ENCODE measurements at regions not wholly inside any gene's neighbourhood (a gene's known extent, or its start where the extent isn't known, plus 50 kb on each side); places are given as distances from the start of the nearest gene placed in this dataset.

GRCh38 chr3:118168175-118168574, 866.5 kb downstream of the IGSF11 start:
- peaks cover 9% of the 10 kb centered on the region for H3K4me1 ChIP-seq (ENCODE audit: insufficient read depth, low read length)
- H3K27ac ChIP-seq (ENCODE audit: low read length) = no peak overlapping the region
- no peak overlapping the region for H3K4me3 ChIP-seq (ENCODE audit: low read depth in 1 of 2, low read length in 2 of 2)
- no peak overlapping the region for H2AFZ ChIP-seq (ENCODE audit: low read depth, low read length)
- H3K4me2 ChIP-seq (ENCODE audit: insufficient read depth, low read length) = no peak overlapping the region
- no peaks in the 10 kb centered on the region for H3K27me3 ChIP-seq (ENCODE audit: insufficient read depth, low read length, poor library complexity)
- no peaks in the 10 kb centered on the region for H3K36me3 ChIP-seq (ENCODE audit: insufficient read depth, low read length)
- no peaks in the 10 kb centered on the region for H3K79me2 ChIP-seq (ENCODE audit: insufficient read depth, low read length)
- H3K9me3 ChIP-seq (ENCODE audit: insufficient read depth, low read length, severe bottlenecking) = peaks cover 8% of the 10 kb centered on the region
- H4K20me1 ChIP-seq (ENCODE audit: insufficient read depth, low read length) = no peaks in the 10 kb centered on the region
- DNase-seq = no peak
- H3K9ac ChIP-seq (ENCODE audit: low read depth, low read length) = no peak overlapping the region
- no peak for ATAC-seq (ENCODE audit: insufficient read depth, low read depth)
- TF ChIP-seq, protein P1, sequence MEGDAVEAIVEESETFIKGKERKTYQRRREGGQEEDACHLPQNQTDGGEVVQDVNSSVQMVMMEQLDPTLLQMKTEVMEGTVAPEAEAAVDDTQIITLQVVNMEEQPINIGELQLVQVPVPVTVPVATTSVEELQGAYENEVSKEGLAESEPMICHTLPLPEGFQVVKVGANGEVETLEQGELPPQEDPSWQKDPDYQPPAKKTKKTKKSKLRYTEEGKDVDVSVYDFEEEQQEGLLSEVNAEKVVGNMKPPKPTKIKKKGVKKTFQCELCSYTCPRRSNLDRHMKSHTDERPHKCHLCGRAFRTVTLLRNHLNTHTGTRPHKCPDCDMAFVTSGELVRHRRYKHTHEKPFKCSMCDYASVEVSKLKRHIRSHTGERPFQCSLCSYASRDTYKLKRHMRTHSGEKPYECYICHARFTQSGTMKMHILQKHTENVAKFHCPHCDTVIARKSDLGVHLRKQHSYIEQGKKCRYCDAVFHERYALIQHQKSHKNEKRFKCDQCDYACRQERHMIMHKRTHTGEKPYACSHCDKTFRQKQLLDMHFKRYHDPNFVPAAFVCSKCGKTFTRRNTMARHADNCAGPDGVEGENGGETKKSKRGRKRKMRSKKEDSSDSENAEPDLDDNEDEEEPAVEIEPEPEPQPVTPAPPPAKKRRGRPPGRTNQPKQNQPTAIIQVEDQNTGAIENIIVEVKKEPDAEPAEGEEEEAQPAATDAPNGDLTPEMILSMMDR (IDR thresholded peaks at IDR 0.05; ENCODE audit: borderline replicate concordance, extremely low read depth, low read length, poor library complexity, severe bottlenecking) = no peak
- TF ChIP-seq EZH2 (IDR thresholded peaks at IDR 0.05; ENCODE audit: borderline replicate concordance, low read depth, low read length, severe bottlenecking) = no peak

- ATAC-seq (ENCODE audit: insufficient read depth, low read depth) = no peak
- Histone ChIP-seq H3K4me3 (ENCODE audit: low read depth in 1 of 2, low read length in 2 of 2) (no peak overlapping the region), H3K9me3 (ENCODE audit: insufficient read depth, low read length, severe bottlenecking) (peaks cover 8% of the 10 kb centered on the region), H3K36me3 (ENCODE audit: insufficient read depth, low read length) (no peaks in the 10 kb centered on the region), H3K4me2 (ENCODE audit: insufficient read depth, low read length) (no peak overlapping the region), H3K27ac (ENCODE audit: low read length) (no peak overlapping the region), H3K79me2 (ENCODE audit: insufficient read depth, low read length) (no peaks in the 10 kb centered on the region), H3K4me1 (ENCODE audit: insufficient read depth, low read length) (no peaks in the 10 kb centered on the region), H3K27me3 (ENCODE audit: insufficient read depth, low read length, poor library complexity) (no peaks in the 10 kb centered on the region), H2AFZ (ENCODE audit: low read depth, low read length) (no peak overlapping the region), H3K9ac (ENCODE audit: low read depth, low read length) (no peak overlapping the region), H4K20me1 (ENCODE audit: insufficient read depth, low read length) (no peaks in the 10 kb centered on the region)
- DNase-seq = no peak
- no peak for TF ChIP-seq EZH2 (IDR thresholded peaks at IDR 0.05; ENCODE audit: borderline replicate concordance, low read depth, low read length, severe bottlenecking)
- TF ChIP-seq, protein P1 (IDR thresholded peaks at IDR 0.05; ENCODE audit: borderline replicate concordance, extremely low read depth, low read length, poor library complexity, severe bottlenecking) = no peak
Measured at GRCh38 chr3:118171236-118171852, 863.3 kb downstream of the IGSF11 start.

- H3K9me3 ChIP-seq (ENCODE audit: insufficient read depth, low read length, severe bottlenecking) = no peaks in the 10 kb centered on the region
- H3K4me2 ChIP-seq (ENCODE audit: insufficient read depth, low read length) = peak overlapping the region; percentile 31; the same call in 1 of the 2 replicates
- no peaks in the 10 kb centered on the region for H3K79me2 ChIP-seq (ENCODE audit: insufficient read depth, low read length)
- no peak overlapping the region for H3K27ac ChIP-seq (ENCODE audit: low read length)
- H3K27me3 ChIP-seq (ENCODE audit: insufficient read depth, low read length, poor library complexity) = no peaks in the 10 kb centered on the region
- peak overlapping the region; percentile 38 for H2AFZ ChIP-seq (ENCODE audit: low read depth, low read length)
- DNase-seq (no peak), ATAC-seq (ENCODE audit: insufficient read depth, low read depth) (peak; percentile 80)
- H3K36me3 ChIP-seq (ENCODE audit: insufficient read depth, low read length) = no peaks in the 10 kb centered on the region
- no peaks in the 10 kb centered on the region for H4K20me1 ChIP-seq (ENCODE audit: insufficient read depth, low read length)
- peaks cover 12% of the 10 kb centered on the region for H3K4me1 ChIP-seq (ENCODE audit: insufficient read depth, low read length)
- no peak overlapping the region; a peak in 1 of 4 replicates for H3K4me3 ChIP-seq (ENCODE audit: low read depth in 1 of 2, low read length in 2 of 2)
- H3K9ac ChIP-seq (ENCODE audit: low read depth, low read length) = no peak overlapping the region
- TF ChIP-seq EZH2 (IDR thresholded peaks at IDR 0.05; ENCODE audit: borderline replicate concordance, low read depth, low read length, severe bottlenecking) = no peak
- TF ChIP-seq, protein P1 (IDR thresholded peaks at IDR 0.05; ENCODE audit: borderline replicate concordance, extremely low read depth, low read length, poor library complexity, severe bottlenecking) = no peak
Measured at GRCh38 chr3:118180853-118181252, 853.8 kb downstream of the IGSF11 start.
